Smooth muscle cell (in vitro differentiated cells): ENCODE measurements at regions not wholly inside any gene's neighbourhood (a gene's known extent, or its start where the extent isn't known, plus 50 kb on each side); places are given as distances from the start of the nearest gene placed in this dataset.

Experiments
- DNase-seq: peaks from one replicate; lab custom pipeline; 2025; ENCODE audit not compliant: unreplicated experiment; lab: John Stamatoyannopoulos, UW
- H2AFZ ChIP-seq: fragments of 200-600 bp; sonication (generic); 2 replicates; pipeline ENCODE4 v1.6.0; 2016; ENCODE audit warnings: antibody characterized with exemption, low read depth, mild to moderate bottlenecking
- H3F3A ChIP-seq: fragments of 200-600 bp; sonication (generic); 2 replicates; pipeline ENCODE4 v1.6.0; 2017; ENCODE audit warnings: antibody characterized with exemption, low read depth
- H3K27ac ChIP-seq: fragments of 200-600 bp; sonication (generic); 2 replicates; pipeline ENCODE4 v1.5.1; 2016; ENCODE audit warnings: low read depth, mild to moderate bottlenecking
- H3K27me3 ChIP-seq: fragments of 200-600 bp; sonication (generic); 2 replicates; pipeline ENCODE4 v1.6.1; 2016; ENCODE audit warnings: low read depth, mild to moderate bottlenecking
- H3K36me3 ChIP-seq: fragments of 200-600 bp; sonication (generic); 2 replicates; pipeline ENCODE4 v1.5.1; 2016; ENCODE audit warnings: low read depth
- H3K4me1 ChIP-seq: fragments of 200-600 bp; sonication (generic); 2 replicates; pipeline ENCODE4 v1.5.1; 2016; ENCODE audit warnings: low read depth
- H3K4me2 ChIP-seq: fragments of 200-600 bp; sonication (generic); 2 replicates; pipeline ENCODE4 v1.6.0; 2016; ENCODE audit warnings: mild to moderate bottlenecking
- H3K4me3 ChIP-seq: fragments of 200-600 bp; sonication (generic); 2 replicates; pipeline ENCODE4 v1.5.1; 2016; ENCODE audit warnings: mild to moderate bottlenecking
- H3K79me2 ChIP-seq: fragments of 200-600 bp; sonication (generic); 2 replicates; pipeline ENCODE4 v1.6.0; 2016; ENCODE audit warnings: low read depth, mild to moderate bottlenecking
- H3K9ac ChIP-seq: fragments of 200-600 bp; sonication (generic); 2 replicates; pipeline ENCODE4 v1.6.0; 2016; ENCODE audit warnings: low read depth
- H3K9me3 ChIP-seq: fragments of 200-600 bp; sonication (generic); replicated peaks from 2 replicates; pipeline ENCODE4 v1.5.1; 2016; ENCODE audit warnings: low read depth
- H4K20me1 ChIP-seq: fragments of 200-600 bp; sonication (generic); 2 replicates; pipeline ENCODE4 v1.6.0; 2016; ENCODE audit warnings: low read depth
- CTCF ChIP-seq: fragments of 200-600 bp; sonication (generic); IDR thresholded peaks from 2 replicates; pipeline ENCODE4 v1.5.1; 2017; ENCODE audit warnings: borderline replicate concordance, mild to moderate bottlenecking, antibody characterized with exemption; ENCODE audit not compliant: insufficient read depth, poor library complexity, severe bottlenecking
- WGBS: methylation state at CpG from one replicate; pipeline ENCODE4 v1.1.7; 2016; ENCODE audit warnings: low lambda C conversion rate; 5-methylcytosine and 5-hydroxymethylcytosine counted together

GRCh38 chr20:7137395-7138151, 370.1 kb downstream of the BMP2 start:
- no peak overlapping the region for H3K4me3 ChIP-seq
- no peaks in the 10 kb centered on the region for H3K36me3 ChIP-seq
- no peaks in the 10 kb centered on the region for H3K9me3 ChIP-seq
- H2AFZ ChIP-seq, result no peak overlapping the region
- H3F3A ChIP-seq, result no peaks in the 10 kb centered on the region
- no peak overlapping the region for H3K27ac ChIP-seq
- H3K27me3 ChIP-seq, result peaks cover 22% of the 10 kb centered on the region
- H4K20me1 ChIP-seq, result no peaks in the 10 kb centered on the region
- H3K4me1 ChIP-seq, result no peaks in the 10 kb centered on the region
- H3K79me2 ChIP-seq, result no peaks in the 10 kb centered on the region
- H3K4me2 ChIP-seq, result no peak overlapping the region
- DNase-seq, result no peak
- WGBS, result 69% methylated on average over 4 of the region's 4 CpGs
- H3K9ac ChIP-seq, result no peak overlapping the region
- TF ChIP-seq CTCF, result no peak

GRCh38 chr20:7144464-7144863, 377.0 kb downstream of the BMP2 start:
- Histone ChIP-seq H4K20me1 (no peaks in the 10 kb centered on the region), H3F3A (no peaks in the 10 kb centered on the region), H3K27ac (no peak overlapping the region), H3K9ac (no peak overlapping the region), H3K4me1 (peaks cover 24% of the 10 kb centered on the region), H3K4me3 (no peak overlapping the region), H3K79me2 (no peaks in the 10 kb centered on the region), H3K9me3 (no peaks in the 10 kb centered on the region), H3K27me3 (no peaks in the 10 kb centered on the region), H2AFZ (no peak overlapping the region), H3K36me3 (no peaks in the 10 kb centered on the region), H3K4me2 (no peak overlapping the region)
- no peak for TF ChIP-seq CTCF
- no peak for DNase-seq
- 84% methylated on average over 2 of the region's 2 CpGs for WGBS

GRCh38 chr20:7146552-7147219, 379.2 kb downstream of the BMP2 start:
- peaks cover 24% of the 10 kb centered on the region for H3K4me1 ChIP-seq
- H2AFZ ChIP-seq, result no peak overlapping the region
- no peak overlapping the region for H3K27ac ChIP-seq
- no peaks in the 10 kb centered on the region for H4K20me1 ChIP-seq
- 84% methylated on average over 10 of the region's 10 CpGs for WGBS
- DNase-seq, result no peak
- H3K4me3 ChIP-seq, result no peak overlapping the region
- H3F3A ChIP-seq, result no peaks in the 10 kb centered on the region
- no peaks in the 10 kb centered on the region for H3K27me3 ChIP-seq
- no peak overlapping the region for H3K9ac ChIP-seq
- H3K36me3 ChIP-seq, result no peaks in the 10 kb centered on the region
- no peaks in the 10 kb centered on the region for H3K9me3 ChIP-seq
- no peak overlapping the region for H3K4me2 ChIP-seq
- no peak for TF ChIP-seq CTCF
- H3K79me2 ChIP-seq, result no peaks in the 10 kb centered on the region

GRCh38 chr20:7147220-7147601, 379.7 kb downstream of the BMP2 start:
- Histone ChIP-seq H3K27me3 (no peaks in the 10 kb centered on the region), H3K4me1 (peaks cover 29% of the 10 kb centered on the region), H3K79me2 (no peaks in the 10 kb centered on the region), H3K36me3 (no peaks in the 10 kb centered on the region), H4K20me1 (no peaks in the 10 kb centered on the region), H2AFZ (no peak overlapping the region), H3K9ac (no peak overlapping the region), H3K9me3 (no peaks in the 10 kb centered on the region), H3K4me3 (no peak overlapping the region), H3K27ac (no peak overlapping the region), H3K4me2 (no peak overlapping the region), H3F3A (no peaks in the 10 kb centered on the region)
- DNase-seq, result no peak
- TF ChIP-seq CTCF, result no peak
- 60% methylated on average over 4 of the region's 4 CpGs for WGBS
